Stomach smooth muscle (tissue), 2 donors: ENCODE measurements at regions not wholly inside any gene's neighbourhood (a gene's known extent, or its start where the extent isn't known, plus 50 kb on each side); places are given as distances from the start of the nearest gene placed in this dataset.
"Not testable (repeated sequence)": the region's sequence is repeated elsewhere in the genome, so short reads cannot be mapped to it uniquely, and the experiment has no call there.

Experiments
- H3K27ac ChIP-seq: one replicate; pipeline ENCODE4 v1.7.0; 2013; ENCODE audit warnings: mild to moderate bottlenecking, low read length, inconsistent platforms
- H3K27me3 ChIP-seq, 2 donors: one replicate each; pipeline ENCODE4 v1.7.0; 2013; ENCODE audit warnings: low read length in 2 of 2; ENCODE audit not compliant: insufficient read depth in 2 of 2, control insufficient read depth in 1 of 2
- H3K36me3 ChIP-seq, 2 donors: one replicate each; pipeline ENCODE4 v1.7.0; 2013; ENCODE audit warnings: low read length in 2 of 2; ENCODE audit not compliant: control insufficient read depth in 2 of 2, insufficient read depth in 2 of 2
- H3K4me1 ChIP-seq: one replicate; pipeline ENCODE4 v1.7.0; 2013; ENCODE audit warnings: low read length; ENCODE audit not compliant: control insufficient read depth, insufficient read depth
- H3K4me3 ChIP-seq, 2 donors: one replicate each; pipeline ENCODE4 v1.7.0; 2013; ENCODE audit warnings: low read length in 2 of 2
- H3K9ac ChIP-seq, 2 donors: one replicate each; pipeline ENCODE4 v1.7.0; 2013; ENCODE audit warnings: low read length in 2 of 2, mild to moderate bottlenecking in 1 of 2
- H3K9me3 ChIP-seq, 2 donors: one replicate each; pipeline ENCODE4 v1.7.0; 2013; ENCODE audit warnings: low read length in 2 of 2; ENCODE audit not compliant: control insufficient read depth in 2 of 2
- donor health status: healthy.
- donor health status: Pancreatic carcinoma.

DNA sequence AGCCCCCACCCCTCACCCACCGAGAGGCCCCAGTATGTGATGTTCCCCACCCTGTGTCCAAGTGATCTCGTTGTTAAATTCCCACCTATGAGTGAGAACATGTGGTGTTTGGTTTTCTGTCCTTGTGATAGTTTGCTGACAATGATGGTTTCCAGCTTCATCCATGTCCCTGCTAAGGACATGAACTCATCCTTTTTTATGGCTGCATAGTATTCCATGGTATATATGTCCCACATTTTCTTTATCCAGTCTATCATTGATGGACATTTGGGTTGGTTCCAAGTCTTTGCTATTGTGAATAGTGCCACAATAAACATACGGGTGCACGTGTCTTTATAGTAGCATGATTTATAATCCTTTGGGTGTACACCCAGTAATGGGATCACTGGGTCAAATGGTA is 79.2 kb downstream of the PXDC1 start:
- H3K4me1 ChIP-seq, H3K27me3 ChIP-seq, H3K4me3 ChIP-seq, H3K9ac ChIP-seq, H3K36me3 ChIP-seq, H3K27ac ChIP-seq, H3K9me3 ChIP-seq: not testable (repeated sequence)

GRCh38 chr6:3671382-3671781 is 80.1 kb downstream of the PXDC1 start:
- Histone ChIP-seq H3K9ac (no peak overlapping the region), H3K4me1 (no peaks in the 10 kb centered on the region), H3K4me3 (no peak overlapping the region), H3K36me3 (no peaks in the 10 kb centered on the region), H3K27me3 (no peaks in the 10 kb centered on the region), H3K27ac (no peak overlapping the region), H3K9me3 (no peaks in the 10 kb centered on the region)

DNA sequence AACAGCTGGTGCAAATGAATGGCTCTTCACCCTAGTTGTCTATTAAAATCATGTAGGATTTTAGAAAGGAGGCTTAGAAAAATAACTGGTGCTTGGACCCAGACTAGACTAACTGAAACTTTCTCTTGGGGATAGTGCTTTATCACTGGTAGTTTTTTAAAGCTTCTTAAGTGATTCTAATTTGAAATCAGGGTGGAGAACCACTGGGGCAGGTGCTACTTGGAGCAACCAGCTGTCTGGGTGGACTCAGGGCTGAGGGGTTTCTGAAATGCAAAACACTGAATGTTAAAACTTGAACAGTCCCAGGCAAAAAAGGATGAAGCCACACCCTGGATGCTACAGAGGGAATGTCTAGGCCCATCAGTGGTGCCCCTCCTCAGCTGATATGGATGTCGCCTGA is 81.2 kb downstream of the PXDC1 start:
- Histone ChIP-seq H3K4me3 (no peak overlapping the region), H3K27me3 (no peaks in the 10 kb centered on the region), H3K9me3 (no peaks in the 10 kb centered on the region), H3K9ac (no peak overlapping the region), H3K27ac (no peak overlapping the region), H3K4me1 (peaks cover 4% of the 10 kb centered on the region), H3K36me3 (no peaks in the 10 kb centered on the region)

GRCh38 chr6:3669916-3670315 is 81.6 kb downstream of the PXDC1 start:
- H3K27me3 ChIP-seq = no peaks in the 10 kb centered on the region
- peaks cover 8% of the 10 kb centered on the region for H3K4me1 ChIP-seq
- H3K9me3 ChIP-seq = no peaks in the 10 kb centered on the region
- H3K4me3 ChIP-seq = no peak overlapping the region
- no peak overlapping the region for H3K9ac ChIP-seq
- H3K27ac ChIP-seq = no peak overlapping the region
- H3K36me3 ChIP-seq = no peaks in the 10 kb centered on the region

DNA sequence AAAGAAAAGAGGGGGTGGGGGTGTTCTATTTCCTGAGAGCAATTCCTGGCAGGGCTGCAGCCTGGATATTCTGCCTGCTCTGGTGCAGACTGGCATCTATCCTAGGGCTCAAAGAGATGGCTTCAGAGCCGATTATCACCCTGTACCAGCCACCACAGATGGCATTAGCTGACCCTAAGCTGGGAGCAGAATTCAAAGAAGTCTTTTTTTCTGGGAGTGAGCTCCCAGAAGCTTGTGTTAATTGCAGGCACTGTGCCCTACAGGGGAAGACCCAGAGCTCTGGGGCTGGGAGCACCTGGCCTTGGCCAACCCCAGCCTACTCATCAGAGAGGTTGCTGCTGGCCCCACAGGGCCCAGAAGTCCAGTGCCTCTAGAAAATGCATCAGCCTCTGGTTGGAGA is 85.9 kb downstream of the PXDC1 start:
- Histone ChIP-seq H3K9ac (no peak overlapping the region), H3K27ac (no peak overlapping the region), H3K9me3 (no peaks in the 10 kb centered on the region), H3K27me3 (no peaks in the 10 kb centered on the region), H3K4me3 (peak overlapping the region in 1 of 2 donors; percentile 8), H3K4me1 (peaks cover 16% of the 10 kb centered on the region), H3K36me3 (no peaks in the 10 kb centered on the region)

DNA sequence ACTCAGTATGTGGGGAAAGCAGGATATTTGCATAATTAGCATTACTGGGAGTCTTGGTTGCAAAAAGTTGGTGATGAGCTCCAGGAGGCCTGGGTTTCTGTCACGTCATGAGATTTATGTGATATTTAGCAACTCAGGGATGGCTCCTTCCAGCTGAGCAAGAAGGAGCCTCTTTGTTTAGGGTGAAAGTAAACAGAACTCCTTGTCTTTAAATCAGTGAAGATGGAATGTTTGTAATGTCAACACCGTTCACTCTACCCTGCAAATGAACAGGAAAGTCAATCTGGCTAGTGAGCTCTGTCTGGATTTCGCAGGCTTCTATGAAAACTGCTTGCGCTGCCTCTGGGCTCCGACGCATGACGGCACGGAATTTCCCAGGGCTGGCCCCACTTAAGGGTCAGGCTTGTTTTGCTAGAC is 86.9 kb downstream of the PXDC1 start:
- Histone ChIP-seq H3K9me3 (no peaks in the 10 kb centered on the region), H3K9ac (no peak overlapping the region), H3K4me3 (peak overlapping the region in 1 of 2 donors; percentile 8), H3K4me1 (peaks cover 16% of the 10 kb centered on the region), H3K27ac (no peak overlapping the region), H3K36me3 (no peaks in the 10 kb centered on the region), H3K27me3 (no peaks in the 10 kb centered on the region)

- H3K9me3 ChIP-seq = no peaks in the 10 kb centered on the region
These were observed 87.7 kb downstream of the PXDC1 start for GRCh38 chr6:3663811-3664210.

DNA sequence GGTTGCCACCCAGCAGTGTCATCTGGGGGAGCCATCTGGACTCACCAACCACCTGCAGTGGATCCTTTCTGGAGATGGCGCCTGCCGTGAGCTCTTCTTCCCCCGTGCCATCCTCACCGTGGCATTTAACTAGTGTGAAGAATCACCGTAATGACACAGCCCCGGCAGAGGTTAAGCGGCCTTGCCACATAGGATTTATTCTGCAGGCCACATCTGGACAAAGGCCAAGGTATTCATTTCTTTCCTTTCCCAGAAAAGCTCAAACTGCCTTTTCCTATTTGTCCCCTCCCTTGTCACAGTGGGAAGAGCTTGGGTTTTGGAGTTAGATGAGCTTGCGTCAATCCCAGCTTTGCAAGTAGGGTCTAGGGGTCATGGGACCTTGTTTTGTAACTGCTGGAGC is 88.4 kb downstream of the PXDC1 start:
- Histone ChIP-seq H3K27ac (no peak overlapping the region), H3K36me3 (no peaks in the 10 kb centered on the region), H3K4me1 (peaks cover 16% of the 10 kb centered on the region), H3K9me3 (no peaks in the 10 kb centered on the region), H3K4me3 (no peak overlapping the region), H3K27me3 (no peaks in the 10 kb centered on the region), H3K9ac (no peak overlapping the region)

More at GRCh38 chr6:3663811-3664210, 87.7 kb downstream of the PXDC1 start:
- Histone ChIP-seq H3K4me1 (peaks cover 16% of the 10 kb centered on the region), H3K36me3 (no peaks in the 10 kb centered on the region), H3K27ac (no peak overlapping the region), H3K4me3 (no peak overlapping the region), H3K27me3 (no peaks in the 10 kb centered on the region), H3K9ac (no peak overlapping the region)

DNA sequence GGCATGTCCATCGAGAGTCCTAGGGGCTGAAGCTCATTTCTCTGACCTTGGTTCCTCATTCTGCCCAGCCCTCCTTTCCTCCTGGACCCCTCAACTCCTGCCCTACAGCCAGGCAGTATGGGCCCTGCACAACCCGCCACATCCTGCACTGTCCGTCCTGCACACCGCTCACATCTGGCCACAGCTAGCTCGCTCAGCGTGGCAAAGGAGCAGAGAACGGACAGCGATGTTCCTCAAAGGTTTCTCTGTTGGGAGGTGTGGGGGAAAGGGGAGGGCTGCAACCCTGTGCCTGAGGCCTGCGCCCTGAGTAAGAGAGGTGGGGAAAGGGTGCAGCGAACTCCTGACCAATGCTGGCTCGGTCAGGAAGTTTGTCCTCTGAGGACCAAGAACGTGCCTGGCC is 90.1 kb downstream of the PXDC1 start:
- no peak overlapping the region for H3K9ac ChIP-seq
- H3K27ac ChIP-seq = no peak overlapping the region
- no peaks in the 10 kb centered on the region for H3K9me3 ChIP-seq

GRCh38 chr6:3660473-3660872 is 91.0 kb downstream of the PXDC1 start:
- no peaks in the 10 kb centered on the region for H3K9me3 ChIP-seq
- no peak overlapping the region for H3K27ac ChIP-seq
- H3K4me1 ChIP-seq = peaks cover 13% of the 10 kb centered on the region
- no peak overlapping the region for H3K9ac ChIP-seq
- no peaks in the 10 kb centered on the region for H3K36me3 ChIP-seq
- H3K4me3 ChIP-seq = no peak overlapping the region
- no peaks in the 10 kb centered on the region for H3K27me3 ChIP-seq

More for the DNA sequence above, 90.1 kb downstream of the PXDC1 start:
- Histone ChIP-seq H3K27me3 (no peaks in the 10 kb centered on the region), H3K4me3 (no peak overlapping the region), H3K36me3 (no peaks in the 10 kb centered on the region), H3K4me1 (peaks cover 16% of the 10 kb centered on the region)

DNA sequence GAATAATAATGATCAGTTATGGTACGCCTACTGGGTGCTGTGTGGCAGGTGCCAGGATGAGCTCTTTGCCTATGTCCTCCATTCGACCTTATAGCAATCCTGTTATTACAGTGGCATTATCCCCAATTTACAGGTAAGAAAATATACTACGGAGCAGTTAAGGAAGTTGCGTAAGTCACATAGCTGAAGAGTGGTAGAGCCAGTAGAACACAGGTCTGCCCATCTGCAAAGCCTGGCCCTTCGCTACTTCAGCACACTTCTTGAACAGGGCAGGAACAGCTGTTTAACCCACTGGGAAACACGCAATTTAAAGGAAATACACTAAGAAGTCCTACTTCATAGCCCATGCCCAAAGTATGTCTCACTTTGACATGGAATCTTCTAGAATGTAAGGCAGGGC is 91.8 kb downstream of the PXDC1 start:
- no peak overlapping the region for H3K9ac ChIP-seq
- no peaks in the 10 kb centered on the region for H3K36me3 ChIP-seq
- no peaks in the 10 kb centered on the region for H3K9me3 ChIP-seq
- no peaks in the 10 kb centered on the region for H3K27me3 ChIP-seq
- no peak overlapping the region for H3K4me3 ChIP-seq
- no peak overlapping the region for H3K27ac ChIP-seq
- H3K4me1 ChIP-seq = peaks cover 6% of the 10 kb centered on the region
